Ascending aorta (tissue), 2 donors: ENCODE measurements at regions not wholly inside any gene's neighbourhood (a gene's known extent, or its start where the extent isn't known, plus 50 kb on each side); places are given as distances from the start of the nearest gene placed in this dataset.

Experiments
- DNase-seq, 2 donors: peaks; one replicate each; pipeline ENCODE4 v3.0.0-alpha.2; 2019; ENCODE audit warnings: low spot score in 2 of 2
- H3K27ac ChIP-seq, 2 donors: fragments of 200-600 bp; sonication (generic); one replicate each; pipeline ENCODE4 v1.5.1; 2016 to 2017; ENCODE audit warnings: mild to moderate bottlenecking in 1 of 2
- H3K27me3 ChIP-seq: fragments of 200-600 bp; sonication (generic); one replicate; pipeline ENCODE4 v1.5.1; 2017
- H3K36me3 ChIP-seq, 2 donors: fragments of 200-600 bp; sonication (generic); one replicate each; pipeline ENCODE4 v1.5.1; 2016
- H3K4me1 ChIP-seq, 2 donors: fragments of 200-600 bp; sonication (generic); one replicate each; pipeline ENCODE4 v1.5.1; 2016 to 2017; ENCODE audit warnings: mild to moderate bottlenecking in 1 of 2
- H3K4me3 ChIP-seq, 2 donors: fragments of 200-600 bp; sonication (generic); one replicate each; pipeline ENCODE4 v1.5.1; 2016 to 2017; ENCODE audit warnings: mild to moderate bottlenecking in 1 of 2
- H3K9me3 ChIP-seq, 2 donors: fragments of 200-600 bp; sonication (generic); one replicate each; pipeline ENCODE4 v1.5.1; 2016
- CTCF ChIP-seq, 3 experiments: fragments of 200-600 bp in 2 of 3; fragments of 450-650 bp in 1 of 3; sonication (generic) in 2 of 3; IDR thresholded peaks; one replicate each; pipeline ENCODE4 v1.5.1; 2016 to 2019; ENCODE audit warnings: antibody characterized with exemption in 3 of 3, mild to moderate bottlenecking in 1 of 3, moderate library complexity in 1 of 3
- intact Hi-C: fragments of 100-400 bp; cut with DNase I; formaldehyde crosslinking; loops from one replicate; pipeline ENCODE4 v1.15.1; 2023

GRCh38 chr6:139600919-139601475 is 226.5 kb upstream of the CITED2 start:
- intact Hi-C loops, result no loop called here
- Histone ChIP-seq H3K9me3 (peaks cover 0 to 5% of the 10 kb centered on the region in 2 donors), H3K27me3 (no peaks in the 10 kb centered on the region), H3K4me3 (no peak overlapping the region), H3K36me3 (no peaks in the 10 kb centered on the region), H3K4me1 (peaks cover 4 to 27% of the 10 kb centered on the region in 2 donors), H3K27ac (no peak overlapping the region)
- no peak for DNase-seq
- TF ChIP-seq CTCF (IDR thresholded peaks at IDR 0.05), result no peak

GRCh38 chr6:139600343-139600742 is 225.9 kb upstream of the CITED2 start:
- Histone ChIP-seq H3K4me3 (no peak overlapping the region), H3K9me3 (no peaks in the 10 kb centered on the region), H3K4me1 (peaks cover 7 to 33% of the 10 kb centered on the region in 2 donors), H3K27ac (no peak overlapping the region), H3K27me3 (no peaks in the 10 kb centered on the region), H3K36me3 (no peaks in the 10 kb centered on the region)
- no peak for DNase-seq
- intact Hi-C loops, result no loop called here
- TF ChIP-seq CTCF (IDR thresholded peaks at IDR 0.05), result no peak

- DNase-seq, result peak; percentile 53 to 94
- Histone ChIP-seq H3K36me3 (no peaks in the 10 kb centered on the region), H3K27me3 (no peaks in the 10 kb centered on the region), H3K9me3 (no peaks in the 10 kb centered on the region), H3K4me1 (peaks cover 7 to 41% of the 10 kb centered on the region in 2 donors), H3K4me3 (no peak overlapping the region), H3K27ac (peak overlapping the region; percentile 75 to 89)
- no peak for TF ChIP-seq CTCF (IDR thresholded peaks at IDR 0.05)
- intact Hi-C loops, result loop anchor here (2.0 to 5.0 kb wide), 3 partner anchors 66 to 384 kb away; partner anchors contain the start of gene CITED2
Measured at GRCh38 chr6:139597771-139598755, 223.6 kb upstream of the CITED2 start.

- H3K27me3 ChIP-seq, result no peaks in the 10 kb centered on the region
- TF ChIP-seq CTCF (IDR thresholded peaks at IDR 0.05), result no peak
- intact Hi-C loops, result loop anchor here (5.0 kb wide), 2 partner anchors 65 to 385 kb away; no protein-coding TSS in a partner anchor
- no peak overlapping the region for H3K4me3 ChIP-seq
- H3K27ac ChIP-seq, result peak overlapping the region; percentile 75 to 89
- peaks cover 7 to 42% of the 10 kb centered on the region in 2 donors for H3K4me1 ChIP-seq
- no peaks in the 10 kb centered on the region for H3K9me3 ChIP-seq
- H3K36me3 ChIP-seq, result no peaks in the 10 kb centered on the region
- no peak for DNase-seq
Measured at GRCh38 chr6:139597087-139597763, 222.8 kb upstream of the CITED2 start.

GRCh38 chr6:139595183-139595582 is 220.7 kb upstream of the CITED2 start:
- Histone ChIP-seq H3K27ac (peak overlapping the region in 1 of 2 donors; percentile 89), H3K36me3 (no peaks in the 10 kb centered on the region), H3K27me3 (no peaks in the 10 kb centered on the region), H3K4me3 (no peak overlapping the region), H3K9me3 (no peaks in the 10 kb centered on the region), H3K4me1 (peaks cover 7 to 51% of the 10 kb centered on the region in 2 donors)
- no peak for DNase-seq
- intact Hi-C loops, result loop anchor here (5.0 kb wide), 2 partner anchors 63 to 387 kb away; no protein-coding TSS in a partner anchor
- TF ChIP-seq CTCF (IDR thresholded peaks at IDR 0.05), result no peak
